NCI-H774 (cell line): ENCODE measurements at regions not wholly inside any gene's neighbourhood (a gene's known extent, or its start where the extent isn't known, plus 50 kb on each side); places are given as distances from the start of the nearest gene placed in this dataset.
A peak's percentile ranks its signal among the peaks of the same experiment; 100 is the strongest.

Source experiments
- DNase-seq: peaks from one replicate; lab custom pipeline; 2025; lab: John Stamatoyannopoulos, UW

DNA sequence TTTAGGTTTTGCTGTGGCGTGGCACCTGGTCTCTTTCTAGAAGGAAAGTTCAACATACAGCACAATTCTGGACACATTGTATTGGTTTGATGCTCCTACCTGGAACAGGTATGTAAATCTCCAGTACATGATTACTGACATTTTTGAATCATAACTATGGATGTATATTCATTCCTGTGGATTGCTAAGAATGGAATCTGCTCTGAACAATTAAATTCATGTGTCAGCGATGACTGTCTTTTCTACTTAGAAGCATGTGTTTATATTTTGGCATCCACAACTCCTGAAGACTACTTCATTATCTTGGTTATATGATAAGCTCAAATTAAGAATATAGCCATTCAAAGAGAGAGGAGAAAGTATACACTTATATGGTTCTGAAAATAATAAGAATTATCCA lies 291.8 kb downstream of the CHRM3 start:
- DNase-seq: no peak

DNA sequence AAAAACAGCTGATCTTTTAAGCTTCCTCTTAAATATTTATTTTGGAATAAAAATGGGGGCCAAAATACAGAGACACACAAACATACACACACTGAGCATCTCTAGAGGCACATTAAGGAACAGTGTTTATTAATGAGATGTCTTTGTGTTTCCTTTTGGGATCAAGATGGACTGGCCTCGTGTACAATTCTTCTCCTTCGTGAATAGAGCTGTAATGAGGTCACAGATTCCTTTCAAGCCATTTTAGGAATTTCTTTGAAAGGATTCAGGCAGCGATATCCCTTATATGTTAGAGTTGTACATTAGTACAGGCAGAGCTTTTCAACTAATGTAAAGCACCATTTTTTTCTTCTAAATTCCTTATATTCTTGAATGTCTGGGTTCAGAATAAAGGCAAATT lies 295.7 kb downstream of the CHRM3 start:
- DNase-seq: no peak

DNA sequence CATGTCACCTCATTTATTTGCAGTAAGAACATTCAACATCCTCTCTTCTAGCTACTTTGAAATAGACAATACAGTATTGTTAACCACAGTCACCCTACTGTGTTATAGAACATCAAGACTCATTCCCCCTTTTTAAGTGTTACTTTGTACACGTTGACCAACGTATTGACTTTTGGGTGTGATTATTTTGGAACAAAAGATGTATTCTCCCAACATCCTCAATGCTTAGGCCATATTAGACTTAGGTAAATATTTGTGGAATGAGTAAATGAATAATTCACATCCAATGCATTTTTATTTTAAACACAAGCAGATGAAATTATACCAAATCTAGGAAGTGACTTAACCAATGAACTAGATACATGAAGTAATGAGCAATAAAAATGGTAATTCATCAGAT lies 296.6 kb downstream of the CHRM3 start:
- peak; percentile 78 for DNase-seq

DNA sequence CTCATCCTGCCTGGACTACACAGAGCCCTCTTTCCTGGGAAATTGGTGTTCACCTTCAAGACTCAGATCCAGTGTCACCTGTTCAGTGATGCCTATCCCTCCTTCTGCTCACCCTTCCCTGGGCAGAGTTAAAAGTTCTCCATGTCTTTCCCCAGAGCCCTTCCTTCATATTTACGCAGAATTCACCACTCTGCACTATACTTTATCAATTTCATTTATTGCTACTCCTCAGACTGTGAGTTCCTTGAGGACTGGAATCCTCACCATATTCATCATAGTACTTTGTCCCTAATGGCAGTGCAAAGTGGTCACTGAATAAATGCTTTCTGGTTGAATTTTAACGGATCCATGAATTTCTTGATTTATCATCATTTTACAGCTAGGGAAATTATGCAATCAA lies 300.0 kb downstream of the CHRM3 start:
- no peak for DNase-seq

DNA sequence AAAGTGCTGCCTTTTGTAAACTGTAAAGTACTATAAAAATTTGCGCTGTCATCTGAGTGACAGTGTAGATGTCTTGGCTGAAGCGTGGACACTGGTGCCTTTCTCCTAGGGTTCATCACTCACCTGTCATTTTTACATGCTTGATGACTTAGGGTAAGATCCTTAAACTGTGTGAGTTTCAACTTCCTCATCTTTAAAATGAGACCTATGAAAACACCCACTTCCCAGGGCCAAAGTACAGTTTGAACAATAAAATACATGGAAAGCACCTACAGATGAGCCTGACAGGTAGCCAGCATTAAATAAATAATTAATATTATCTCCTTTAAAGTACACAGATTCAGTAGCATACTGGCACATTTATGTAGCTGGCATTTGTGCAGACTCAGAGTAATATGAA lies 309.9 kb downstream of the CHRM3 start:
- no peak for DNase-seq

DNA sequence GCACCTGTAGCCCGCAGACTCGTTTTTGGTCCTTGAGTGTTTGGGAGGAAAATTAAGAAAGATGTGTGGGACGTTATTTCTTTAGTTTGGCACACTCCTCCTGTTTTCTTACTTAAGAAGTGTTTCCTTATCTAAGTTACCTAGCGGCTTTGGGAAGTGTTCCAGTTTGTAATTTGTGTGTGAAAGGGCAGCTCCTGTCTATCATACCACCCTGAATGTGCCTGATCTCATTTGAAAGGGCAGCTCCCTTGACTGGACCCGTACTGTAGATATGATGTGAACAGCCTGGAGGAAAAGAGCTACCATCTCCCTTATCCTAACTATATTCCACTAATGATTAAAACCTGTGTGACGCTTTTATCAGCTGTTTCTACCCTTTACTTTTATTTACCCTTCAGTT lies 314.3 kb downstream of the CHRM3 start:
- DNase-seq: no peak

DNA sequence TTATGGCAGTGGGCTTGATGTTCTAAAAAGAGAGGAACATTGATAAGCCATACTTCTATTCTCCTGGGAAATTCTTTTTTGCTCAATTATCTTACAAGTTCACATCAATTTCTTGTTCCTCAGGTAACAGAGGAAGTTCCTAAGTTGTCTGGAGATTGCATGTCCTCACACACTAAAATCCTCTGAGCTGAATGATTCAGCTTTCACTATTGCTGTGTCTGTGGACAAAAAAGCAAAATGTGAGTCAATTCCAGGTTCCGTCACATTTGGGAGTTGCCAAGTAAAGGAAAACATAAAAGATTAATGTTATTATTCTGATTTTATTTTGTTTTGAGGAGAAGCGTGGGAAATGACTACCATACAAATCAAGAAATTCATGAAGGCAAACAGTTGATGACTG lies 316.7 kb downstream of the CHRM3 start:
- no peak for DNase-seq

DNA sequence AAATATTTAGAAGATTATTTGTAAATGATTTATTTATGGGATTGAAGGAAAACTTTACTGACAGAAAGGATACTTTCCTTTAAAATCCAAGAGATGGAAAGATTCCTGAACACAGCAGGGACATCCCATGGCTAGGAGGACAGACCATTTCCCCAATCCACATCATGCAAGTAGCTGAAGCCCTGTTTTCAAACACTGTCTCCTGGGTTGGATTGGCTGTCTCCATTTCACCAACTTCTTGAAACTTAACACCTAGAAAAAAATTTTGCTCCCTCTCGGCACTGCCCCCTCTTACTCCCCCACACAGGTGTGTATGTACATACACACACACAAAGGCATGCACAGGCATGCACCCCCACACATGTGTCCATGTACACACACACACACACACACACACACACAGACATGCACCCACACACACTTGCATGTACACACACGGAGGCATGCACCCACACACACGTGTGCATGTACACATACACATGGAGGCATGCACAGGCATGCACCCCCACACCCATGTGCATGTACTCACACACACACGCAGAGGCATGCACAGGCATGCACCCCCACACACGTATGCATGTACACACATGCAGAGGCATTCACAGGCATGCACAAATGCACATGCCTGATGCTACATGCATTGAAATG lies 320.0 kb downstream of the CHRM3 start:
- DNase-seq: no peak

DNA sequence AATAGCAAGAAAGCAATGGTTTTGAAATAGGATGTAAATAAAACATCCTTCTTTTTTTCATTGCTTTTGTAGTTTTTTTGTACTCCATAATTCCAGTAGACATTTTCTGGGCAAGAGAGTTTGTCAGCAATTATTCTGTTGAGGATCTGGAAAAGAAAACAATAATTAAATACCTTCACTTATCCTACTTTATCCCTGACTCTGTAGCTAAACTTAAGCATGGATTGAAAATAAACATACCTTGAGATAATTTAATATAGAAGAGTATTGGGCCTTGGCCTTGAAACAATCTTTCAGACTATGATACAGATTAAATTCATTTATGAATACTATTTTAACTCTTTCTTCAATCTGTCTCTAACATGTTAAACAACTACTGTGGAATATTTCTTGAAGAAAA lies 321.2 kb downstream of the CHRM3 start:
- no peak for DNase-seq

DNA sequence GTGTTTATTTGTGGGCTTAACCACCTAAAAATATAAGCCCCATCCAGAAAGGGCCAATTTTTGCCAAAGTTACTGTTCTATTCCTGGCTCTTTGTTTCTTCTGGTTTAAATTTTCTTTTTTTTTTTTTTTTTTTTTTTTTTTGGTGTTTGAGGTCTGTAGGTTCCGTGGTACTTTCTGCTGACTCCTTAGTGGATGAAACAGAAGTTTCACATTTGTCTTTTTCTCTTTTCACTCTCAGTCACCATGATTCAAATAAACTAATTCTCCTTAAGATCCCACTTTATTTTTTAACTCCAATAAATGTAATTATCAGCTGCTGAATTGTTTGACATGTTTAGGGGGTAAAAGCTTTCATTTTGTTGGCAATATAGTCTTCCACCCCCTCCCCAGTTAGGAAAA lies 322.3 kb downstream of the CHRM3 start:
- DNase-seq: no peak

DNA sequence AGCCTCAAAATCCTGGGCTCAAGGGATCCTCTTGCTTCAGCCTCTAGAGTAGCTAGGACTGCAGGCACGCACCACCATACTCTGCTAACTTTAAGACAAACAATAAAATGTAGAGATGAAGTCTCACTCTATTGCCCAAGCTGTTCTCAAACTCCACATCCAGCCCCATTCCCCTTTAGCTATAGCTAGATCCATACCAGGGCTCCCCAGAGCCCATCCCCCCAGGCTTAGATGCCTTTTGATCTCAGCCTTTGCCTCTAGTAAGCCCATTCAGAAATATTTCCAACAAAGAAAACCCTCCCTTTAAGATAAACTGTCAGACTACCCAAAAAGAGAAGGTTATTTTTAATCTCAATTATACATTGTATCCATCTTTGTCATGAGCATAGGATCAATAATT lies 325.4 kb downstream of the CHRM3 start:
- no peak for DNase-seq

DNA sequence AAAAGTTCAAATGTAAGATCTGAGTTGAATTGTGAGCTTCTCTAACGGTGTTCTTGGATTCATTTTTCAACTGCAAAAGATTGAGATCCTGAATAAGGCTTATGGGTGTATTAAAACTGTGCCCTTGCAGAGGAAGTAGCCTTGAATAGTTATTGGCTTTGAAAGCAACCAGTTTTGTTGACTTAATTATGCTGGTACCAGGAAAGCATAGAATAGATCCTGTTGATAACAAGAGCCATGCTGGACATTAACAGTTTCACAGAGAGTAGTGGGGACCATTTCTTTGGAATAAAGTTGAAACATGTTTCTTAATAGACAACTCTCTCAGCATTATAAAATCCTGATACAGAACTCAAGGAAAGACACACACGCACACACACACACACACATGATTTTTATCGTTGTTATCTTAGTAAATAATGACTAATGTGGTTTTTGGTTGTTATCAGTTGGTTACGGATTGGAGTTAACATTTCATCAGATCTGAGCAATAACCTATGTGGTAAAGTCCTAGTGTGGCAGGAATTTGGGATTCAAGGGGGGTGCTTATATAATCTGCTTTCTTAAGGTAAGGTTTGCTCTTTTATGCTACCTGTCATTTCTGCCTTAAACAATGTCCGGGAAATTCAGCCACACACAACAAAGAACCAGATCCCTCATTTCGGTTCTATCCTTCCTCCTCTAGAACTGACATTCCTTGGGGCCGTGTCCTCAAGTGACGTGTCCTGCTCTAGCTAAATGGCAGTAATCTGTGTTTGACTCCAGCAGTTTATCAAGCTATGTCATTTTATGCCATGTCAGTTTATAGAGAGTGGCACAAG lies 330.9 kb downstream of the CHRM3 start:
- DNase-seq: no peak

DNA sequence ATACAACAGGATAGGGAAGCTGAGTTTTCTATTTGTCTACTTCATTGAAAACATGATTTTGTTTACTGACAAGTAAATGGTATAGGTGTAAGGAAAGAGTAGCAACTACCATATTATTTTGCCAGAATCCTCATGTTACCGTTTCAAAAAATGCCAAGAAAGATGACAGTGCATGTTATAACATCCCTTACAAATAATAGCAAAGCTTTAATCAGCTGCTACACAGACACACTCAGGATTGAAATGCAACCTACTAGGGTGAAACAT lies 331.5 kb downstream of the CHRM3 start:
- DNase-seq: no peak

DNA sequence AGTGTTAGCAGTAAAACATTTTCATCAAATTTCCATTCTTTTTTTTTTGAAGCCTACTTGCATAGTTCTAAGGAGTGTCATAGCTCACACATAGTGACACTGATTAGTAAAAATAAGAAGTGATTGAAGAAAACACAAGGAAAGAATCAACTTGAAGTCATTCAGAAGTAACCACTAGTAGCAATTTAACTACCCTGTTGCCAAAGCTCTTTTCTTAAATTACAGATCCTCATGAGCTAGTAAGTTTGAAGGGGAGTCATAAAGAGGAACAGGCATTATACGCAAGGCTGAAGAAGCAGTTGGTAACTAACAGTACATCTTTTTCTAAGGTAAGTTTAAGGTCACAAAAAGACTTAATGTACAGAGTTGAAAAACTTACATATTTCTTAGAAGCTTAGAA lies 332.2 kb downstream of the CHRM3 start:
- DNase-seq: no peak

DNA sequence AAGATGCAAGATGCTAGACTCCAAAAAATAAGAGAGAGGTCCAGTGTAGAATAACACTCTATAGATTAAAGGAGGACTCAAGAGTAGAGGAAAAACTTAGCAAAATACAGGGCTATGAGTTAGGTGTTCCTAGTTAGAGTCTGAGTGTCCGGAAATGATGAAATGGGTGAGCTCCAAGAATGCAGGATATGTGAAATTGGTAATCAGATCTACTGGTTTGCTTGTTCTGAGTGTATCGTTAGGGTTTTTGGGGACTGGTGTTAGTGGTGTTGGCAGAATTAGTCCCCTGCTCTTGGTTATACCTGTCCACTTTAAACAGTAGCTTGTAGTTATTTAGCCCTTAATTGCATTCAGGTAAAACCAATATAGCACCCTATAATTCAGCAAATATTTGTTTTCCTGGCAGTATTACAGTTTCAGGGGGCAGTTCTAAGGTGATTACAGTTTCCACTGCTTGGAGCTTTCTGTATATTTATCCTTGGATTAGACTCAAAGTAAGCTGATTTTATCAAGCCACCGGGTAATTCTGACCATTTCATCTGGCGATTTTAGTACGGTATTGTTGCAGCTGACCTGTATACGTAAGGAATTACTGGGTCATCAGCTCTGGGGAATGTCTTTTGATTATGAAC lies 332.7 kb downstream of the CHRM3 start:
- DNase-seq: no peak

DNA sequence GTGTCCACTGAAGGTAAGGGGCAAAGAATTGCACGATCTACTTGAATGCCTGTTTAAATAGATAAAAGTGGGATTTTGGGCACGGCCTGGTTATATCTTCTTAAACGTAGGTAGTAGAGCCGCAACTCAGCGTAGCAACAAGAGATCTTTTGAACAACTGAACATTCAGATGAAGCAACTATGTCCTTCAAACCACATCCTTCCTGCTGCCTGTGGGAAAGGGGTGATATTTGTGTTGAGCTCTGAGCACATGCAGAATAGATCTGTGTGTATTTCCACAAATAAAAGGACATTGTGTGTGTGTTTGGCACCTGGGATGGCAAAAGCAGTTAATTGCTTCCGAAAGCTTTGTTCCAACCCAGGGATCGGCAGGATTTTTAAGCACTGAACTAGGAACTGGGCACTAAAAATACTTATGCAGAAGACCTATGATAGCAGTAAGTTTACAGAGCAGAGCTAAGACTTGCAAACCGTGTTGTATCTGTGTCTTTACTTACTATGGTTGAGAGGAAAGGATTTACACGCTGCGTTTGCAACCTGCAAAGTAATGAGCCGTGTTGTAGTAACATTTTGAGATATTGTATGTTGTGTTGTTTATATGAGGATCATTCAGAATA lies 333.4 kb downstream of the CHRM3 start:
- no peak for DNase-seq

DNA sequence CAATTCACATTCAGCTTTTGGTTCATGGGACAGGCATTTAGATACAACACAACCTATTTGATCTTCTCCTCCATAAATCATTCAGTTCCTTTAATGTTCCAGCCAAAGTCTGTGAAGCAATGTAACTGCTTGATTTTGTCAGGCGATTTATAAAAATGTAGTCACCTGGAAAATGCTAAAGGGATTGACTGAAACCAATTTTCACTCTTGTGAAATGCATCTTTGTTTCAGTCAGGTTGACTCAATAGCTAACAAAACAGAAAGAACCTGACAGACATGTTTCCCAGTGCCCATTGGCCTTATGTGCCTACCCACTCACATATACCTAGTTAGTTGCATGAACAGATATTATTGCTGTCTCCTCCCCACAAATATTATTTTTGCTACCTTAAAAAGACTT lies 335.7 kb downstream of the CHRM3 start:
- DNase-seq: no peak

DNA sequence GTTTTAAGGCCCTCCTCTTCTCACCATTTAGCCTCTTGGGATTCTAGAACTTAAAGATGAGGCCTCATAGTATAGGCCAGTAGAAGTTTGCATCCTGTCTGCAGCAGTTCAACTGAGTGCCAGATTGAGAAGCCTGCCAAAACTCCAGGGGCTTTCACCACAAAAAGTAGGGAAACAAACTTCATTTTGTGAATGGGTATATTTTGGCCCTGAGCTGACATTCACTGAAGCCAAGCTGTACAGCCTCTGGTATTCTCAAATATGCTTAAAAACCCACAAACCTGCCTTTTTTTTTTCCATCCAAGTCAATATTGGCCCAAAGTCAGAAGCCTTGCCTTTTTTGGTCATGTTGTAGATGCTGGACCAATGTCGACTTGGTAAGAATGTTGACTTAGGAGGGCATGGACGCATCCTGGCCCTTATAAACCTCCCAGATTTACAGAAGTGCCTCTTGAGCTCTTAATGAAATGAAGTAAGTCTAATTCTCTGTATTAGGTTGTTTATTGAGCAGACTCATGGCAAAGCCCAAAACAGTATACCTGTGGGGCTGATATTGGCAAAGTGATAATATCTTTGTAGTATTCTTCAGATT lies 337.5 kb downstream of the CHRM3 start:
- no peak for DNase-seq

DNA sequence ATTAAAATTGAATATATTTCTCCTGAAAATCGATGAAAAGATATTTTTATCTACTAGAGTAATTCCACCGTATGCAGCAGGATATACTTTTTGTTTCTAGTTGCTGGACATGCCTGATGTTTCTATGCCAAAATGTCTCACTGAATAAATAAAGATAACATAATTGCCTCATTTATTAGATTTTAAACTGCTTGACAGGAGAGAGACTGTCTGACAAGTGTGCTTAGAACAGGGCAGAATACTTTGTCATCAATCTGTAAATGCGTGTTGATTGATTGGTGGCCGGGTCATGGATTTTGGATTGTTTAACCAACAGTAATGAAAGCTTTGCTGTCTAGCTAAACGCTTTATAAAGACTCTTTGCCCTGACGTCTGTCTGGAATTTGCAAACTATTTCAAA lies 339.0 kb downstream of the CHRM3 start:
- DNase-seq: no peak

DNA sequence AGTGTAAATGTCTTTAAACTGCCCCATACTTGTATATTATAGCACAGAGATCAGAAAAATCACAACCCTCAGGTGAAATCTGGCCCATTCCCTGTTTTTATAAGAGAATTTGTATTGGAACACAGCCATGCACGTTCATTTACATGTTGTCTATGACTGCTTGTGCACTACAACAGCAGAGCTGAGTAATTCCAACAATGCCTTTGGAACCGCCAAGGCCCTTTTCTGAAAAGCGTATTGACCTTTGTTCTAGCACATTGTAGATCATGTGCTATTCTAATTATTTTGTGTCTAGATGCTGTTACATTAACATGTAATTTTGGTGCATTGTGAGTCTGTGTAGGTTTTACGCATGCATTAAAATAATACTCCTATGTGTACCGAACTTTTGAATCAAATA lies 339.6 kb downstream of the CHRM3 start:
- peak; percentile 10 for DNase-seq

DNA sequence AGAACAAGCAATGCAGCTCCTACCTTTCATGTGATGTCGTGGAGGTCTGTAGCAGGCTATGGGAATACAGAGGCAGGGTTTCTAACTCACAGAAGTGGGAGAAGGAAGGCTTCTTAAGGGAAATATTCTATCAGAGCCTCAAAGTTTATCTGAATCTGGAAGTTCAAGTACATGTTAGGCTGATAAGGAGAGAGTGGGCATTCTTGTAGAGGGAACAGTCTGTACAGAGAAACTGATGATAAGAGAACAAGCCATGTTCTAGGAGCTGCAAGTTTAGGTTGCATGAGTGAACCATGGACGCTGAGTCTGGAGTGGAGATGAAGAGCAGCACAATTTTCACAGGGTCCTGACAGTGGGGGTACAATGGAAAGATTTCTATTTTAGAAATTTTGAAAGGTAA lies 344.0 kb downstream of the CHRM3 start:
- DNase-seq: no peak

DNA sequence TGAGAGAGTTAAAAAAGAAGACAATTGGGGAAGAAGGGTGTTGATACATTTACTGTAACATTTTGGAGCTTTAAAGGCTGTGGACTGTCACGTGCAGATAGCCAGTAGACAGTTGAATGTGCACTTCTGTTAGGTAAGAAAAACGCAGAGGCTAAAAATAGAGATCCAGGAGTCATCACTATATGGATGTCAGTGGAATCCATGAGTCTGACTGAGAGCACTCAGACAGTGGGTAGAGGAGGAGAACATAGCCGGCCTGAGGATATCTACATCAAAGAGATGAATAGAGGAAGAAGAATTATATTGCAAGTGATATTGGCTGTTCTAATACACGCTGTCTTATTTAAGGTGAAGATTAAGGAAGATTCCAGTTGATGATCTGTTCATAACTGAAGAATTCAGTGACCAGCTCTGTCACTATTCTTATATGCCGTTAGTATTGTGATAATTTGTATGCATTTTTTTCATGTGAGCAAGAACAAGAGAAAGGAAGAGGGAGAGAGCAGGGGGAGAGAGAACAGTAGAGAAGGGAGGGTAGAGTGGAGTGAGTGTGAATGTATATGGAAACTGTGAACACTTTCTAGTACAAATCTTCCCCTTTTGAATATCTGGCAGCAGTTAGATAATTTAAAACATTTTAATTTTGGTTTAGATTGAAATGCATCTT lies 344.8 kb downstream of the CHRM3 start:
- no peak for DNase-seq
